Astrocyte of the cerebellum (primary cell): ENCODE measurements at regions not wholly inside any gene's neighbourhood (a gene's known extent, or its start where the extent isn't known, plus 50 kb on each side); places are given as distances from the start of the nearest gene placed in this dataset.
A peak's percentile ranks its signal among the peaks of the same experiment; 100 is the strongest.
"Not testable (repeated sequence)": the region's sequence is repeated elsewhere in the genome, so short reads cannot be mapped to it uniquely, and the experiment has no call there.

Experiments
- DNase-seq: peaks from one replicate; pipeline ENCODE4 v3.0.0-alpha.2; 2011; ENCODE audit warnings: low read depth
- H3K4me3 ChIP-seq: 2 replicates; pipeline ENCODE4 v1.5.1; 2011; ENCODE audit warnings: mild to moderate bottlenecking, low read depth, low read length, moderate library complexity
- in situ Hi-C: cut with HindIII; loops from 2 replicates; pipeline ENCODE4 v1.10.0; 2017; ENCODE audit warnings: low sequenced_read_pairs
- TF ChIP-seq, protein P1 (sequence below): IDR thresholded peaks from 2 replicates; pipeline ENCODE4 v1.5.1; 2012; ENCODE audit warnings: low read length, low read depth, moderate library complexity, mild to moderate bottlenecking; ENCODE audit errors: missing control alignments

DNA sequence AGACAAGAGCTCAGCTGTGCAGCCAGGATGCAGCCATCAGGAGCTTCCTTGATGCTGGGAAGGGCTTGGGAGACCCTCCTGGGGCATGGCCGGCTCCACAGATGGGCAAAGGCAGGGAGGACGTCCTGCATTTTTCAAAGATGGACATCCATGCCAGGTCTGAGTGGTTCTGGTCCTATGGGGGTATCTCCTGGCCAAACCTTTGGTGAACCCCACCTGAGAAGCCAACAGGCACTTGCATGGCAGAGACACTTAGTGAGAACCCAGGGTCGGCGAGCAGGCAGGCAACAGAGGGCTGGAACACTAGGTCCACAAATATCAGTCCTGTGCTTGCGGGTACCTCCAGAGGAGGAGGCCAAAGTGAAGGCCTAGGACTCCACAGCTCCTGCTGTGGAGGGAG, 70.0 kb downstream of the KCTD15 start:
- TF ChIP-seq, protein P1, sequence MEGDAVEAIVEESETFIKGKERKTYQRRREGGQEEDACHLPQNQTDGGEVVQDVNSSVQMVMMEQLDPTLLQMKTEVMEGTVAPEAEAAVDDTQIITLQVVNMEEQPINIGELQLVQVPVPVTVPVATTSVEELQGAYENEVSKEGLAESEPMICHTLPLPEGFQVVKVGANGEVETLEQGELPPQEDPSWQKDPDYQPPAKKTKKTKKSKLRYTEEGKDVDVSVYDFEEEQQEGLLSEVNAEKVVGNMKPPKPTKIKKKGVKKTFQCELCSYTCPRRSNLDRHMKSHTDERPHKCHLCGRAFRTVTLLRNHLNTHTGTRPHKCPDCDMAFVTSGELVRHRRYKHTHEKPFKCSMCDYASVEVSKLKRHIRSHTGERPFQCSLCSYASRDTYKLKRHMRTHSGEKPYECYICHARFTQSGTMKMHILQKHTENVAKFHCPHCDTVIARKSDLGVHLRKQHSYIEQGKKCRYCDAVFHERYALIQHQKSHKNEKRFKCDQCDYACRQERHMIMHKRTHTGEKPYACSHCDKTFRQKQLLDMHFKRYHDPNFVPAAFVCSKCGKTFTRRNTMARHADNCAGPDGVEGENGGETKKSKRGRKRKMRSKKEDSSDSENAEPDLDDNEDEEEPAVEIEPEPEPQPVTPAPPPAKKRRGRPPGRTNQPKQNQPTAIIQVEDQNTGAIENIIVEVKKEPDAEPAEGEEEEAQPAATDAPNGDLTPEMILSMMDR = no peak
- in situ Hi-C loops = loop anchor here (10.0 kb wide), 1 partner anchor 122 kb away; no protein-coding TSS in a partner anchor
- H3K4me3 ChIP-seq = no peak overlapping the region
- no peak for DNase-seq

DNA sequence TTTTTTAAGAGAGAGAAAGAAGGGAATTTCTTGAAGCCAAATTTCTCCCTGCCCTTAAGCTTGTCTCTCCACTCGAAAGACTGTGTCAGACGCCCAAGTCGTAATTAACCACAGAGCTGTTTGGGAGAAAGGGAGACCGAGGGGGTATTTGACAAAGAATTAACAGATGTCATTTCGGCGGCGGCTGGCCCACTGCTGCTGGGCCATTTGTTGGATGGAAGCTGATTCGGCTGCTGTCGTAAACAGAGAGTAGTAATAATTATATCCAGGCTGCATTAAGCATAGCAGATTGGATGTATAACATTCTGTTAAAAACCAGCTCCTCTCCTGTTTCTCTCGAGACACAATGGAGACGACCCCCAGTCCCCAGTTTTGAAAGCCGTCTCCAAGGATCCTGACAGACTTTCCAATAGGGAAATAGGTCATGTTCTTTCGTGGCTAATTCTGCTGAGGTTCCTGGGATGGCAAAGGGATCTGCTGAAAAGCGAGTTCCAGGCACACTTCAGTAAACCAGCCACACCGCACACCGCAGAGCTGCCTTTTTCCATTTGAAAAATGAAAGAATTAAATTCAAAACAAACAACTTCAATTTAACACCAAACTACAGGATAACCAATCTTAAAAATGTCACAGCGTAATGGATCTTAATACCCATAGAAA, 71.5 kb downstream of the KCTD15 start:
- no peak overlapping the region for H3K4me3 ChIP-seq
- TF ChIP-seq, protein P1 = no peak
- no peak for DNase-seq
- in situ Hi-C loops = loop anchor here (10.0 kb wide), 1 partner anchor 123 kb away; no protein-coding TSS in a partner anchor

DNA sequence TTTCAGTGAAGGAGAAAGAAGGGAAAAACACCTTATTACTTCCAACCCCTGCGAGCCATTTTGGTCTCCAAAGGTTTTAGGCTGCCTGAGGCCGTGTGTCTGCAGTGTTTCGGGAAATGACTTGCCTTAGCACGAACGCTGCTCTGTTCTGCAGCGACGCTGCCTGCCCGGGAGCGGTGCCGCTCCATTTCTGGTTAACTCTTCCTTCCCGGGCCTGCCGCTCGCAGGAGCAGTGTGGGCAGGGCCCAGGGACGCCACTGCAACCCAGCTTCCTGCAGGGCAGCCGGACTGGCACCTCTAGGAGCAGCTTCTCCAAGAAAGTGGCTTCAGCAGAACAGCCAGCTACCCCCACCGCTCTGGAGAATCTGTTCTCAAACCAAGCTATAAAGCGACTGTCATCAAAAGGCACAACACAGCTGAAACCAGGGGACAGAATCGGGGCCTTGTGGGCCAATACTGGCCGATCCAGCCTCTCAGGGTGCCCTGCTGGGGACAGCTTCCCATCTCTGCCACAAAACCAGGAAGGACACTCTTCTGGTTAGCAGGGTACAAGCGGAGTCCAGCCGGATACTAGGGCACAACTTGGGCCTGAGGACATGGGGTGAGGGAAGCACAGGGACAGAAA, 72.2 kb downstream of the KCTD15 start:
- in situ Hi-C loops = loop anchor here (10.0 kb wide), 1 partner anchor 124 kb away; no protein-coding TSS in a partner anchor

DNA sequence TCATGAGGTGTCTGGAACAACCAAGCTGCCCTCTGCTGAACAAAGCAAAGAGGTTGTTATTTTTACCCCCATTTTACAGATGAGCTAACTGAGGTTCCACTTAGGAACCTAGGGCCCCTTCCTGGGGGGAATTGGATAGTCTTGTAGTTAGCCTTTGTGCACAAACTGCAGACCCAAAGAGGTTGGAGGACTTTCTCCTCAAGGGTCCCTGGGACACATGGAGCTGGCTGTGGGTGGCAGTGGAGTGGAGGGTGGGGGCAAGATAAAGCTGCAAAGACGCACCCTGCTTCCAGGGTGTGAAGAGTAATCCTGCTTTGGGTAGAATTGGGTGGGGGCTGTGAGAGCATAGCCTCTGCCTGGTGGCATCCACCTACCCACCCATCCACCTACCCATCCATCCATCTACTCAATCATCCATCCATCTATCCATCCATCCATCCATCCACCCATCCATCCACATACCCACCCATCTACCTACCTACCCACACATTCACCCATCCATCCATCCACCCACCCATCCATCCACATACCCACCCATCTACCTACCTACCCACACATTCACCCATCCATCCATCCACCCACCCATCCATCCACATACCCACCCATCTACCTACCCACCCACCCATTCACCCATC, 73.7 kb downstream of the KCTD15 start:
- in situ Hi-C loops, H3K4me3 ChIP-seq, DNase-seq: not testable (repeated sequence)

More for the DNA sequence above, 72.2 kb downstream of the KCTD15 start:
- no peak for DNase-seq
- TF ChIP-seq, protein P1 = peak; percentile 4
- no peak overlapping the region for H3K4me3 ChIP-seq

DNA sequence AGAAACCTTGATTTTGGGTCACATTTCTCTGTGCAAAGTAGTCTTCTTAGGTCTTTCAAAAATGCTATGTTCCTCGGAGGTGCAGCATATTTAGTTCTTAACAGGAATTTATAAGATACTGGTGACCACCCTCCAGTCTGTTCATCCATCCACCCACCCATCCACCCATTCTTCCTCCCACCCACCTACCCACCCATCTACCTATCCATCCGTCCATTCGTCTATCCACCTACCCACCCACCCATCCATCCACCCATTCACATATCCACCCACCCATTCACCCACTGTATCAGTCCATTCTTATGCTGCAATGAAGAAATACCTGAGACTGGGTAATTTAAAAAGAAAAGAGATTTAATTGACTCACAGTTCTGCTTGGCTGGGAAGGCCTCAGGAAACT, 74.9 kb downstream of the KCTD15 start:
- TF ChIP-seq, protein P1 = no peak
- no peak for DNase-seq
- H3K4me3 ChIP-seq = no peak overlapping the region
- in situ Hi-C loops = no loop called here

DNA sequence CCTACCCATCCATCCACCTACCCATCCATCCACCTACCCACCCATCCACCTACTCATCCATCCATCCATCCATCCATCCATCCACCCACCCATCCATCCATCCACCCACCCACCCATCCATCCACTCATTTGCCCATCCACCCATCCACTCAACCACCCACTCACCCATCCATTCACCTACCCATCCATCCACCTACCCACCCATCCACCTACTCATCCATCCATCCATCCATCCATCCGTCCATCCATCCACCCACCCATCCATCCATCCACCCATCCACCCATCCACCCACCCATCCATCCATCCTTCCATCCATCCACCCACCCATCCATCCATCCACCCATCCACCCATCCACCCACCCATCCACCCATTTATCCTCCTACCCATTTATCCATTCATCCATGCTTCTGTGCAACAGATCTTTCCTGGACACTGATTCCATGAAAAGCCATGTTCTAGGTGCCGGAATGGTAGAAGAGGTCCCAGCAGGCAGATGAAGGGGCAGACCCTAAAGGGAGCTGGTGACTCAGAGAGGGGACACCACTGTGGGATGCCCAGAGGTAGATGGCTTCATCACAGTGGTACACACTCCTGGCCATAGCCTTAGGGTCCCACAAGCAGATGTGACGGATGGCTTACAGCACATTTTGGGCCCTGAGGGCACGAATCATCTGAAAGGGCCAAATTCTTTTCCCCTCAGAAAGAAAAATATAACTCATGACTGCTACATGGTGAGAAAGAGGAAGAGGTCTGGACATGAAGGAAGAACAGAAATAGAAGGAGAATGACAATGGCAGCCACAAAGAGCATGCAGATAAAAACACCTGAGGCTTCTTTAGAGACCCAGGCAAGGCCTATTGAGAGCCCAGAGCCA, 76.0 kb downstream of the KCTD15 start:
- TF ChIP-seq, protein P1 = no peak
- in situ Hi-C loops = no loop called here
- no peak for DNase-seq

More for the DNA sequence above, 76.0 kb downstream of the KCTD15 start:
- H3K4me3 ChIP-seq = no peak overlapping the region
